HAP-1 (cell line): ENCODE measurements at regions not wholly inside any gene's neighbourhood (a gene's known extent, or its start where the extent isn't known, plus 50 kb on each side); places are given as distances from the start of the nearest gene placed in this dataset.
A peak's percentile ranks its signal among the peaks of the same experiment; 100 is the strongest.

Experiments
- DNase-seq, 2 experiments: peaks; one replicate each; pipeline ENCODE4 v3.0.0-alpha.2; 2016 to 2020; ENCODE audit warnings: low spot score in 2 of 2
- H3K27me3 ChIP-seq: fragments of 250-450 bp; sonication (Bioruptor Pico); 2 replicates; pipeline ENCODE4 v1.5.1; 2020; ENCODE audit warnings: low read depth, mild to moderate bottlenecking, moderate library complexity
- H3K36me3 ChIP-seq: fragments of 250-450 bp; sonication (Bioruptor Pico); replicated peaks from 2 replicates; pipeline ENCODE4 v1.5.1; 2020; ENCODE audit warnings: mild to moderate bottlenecking
- H3K4me1 ChIP-seq: fragments of 250-450 bp; sonication (Bioruptor Pico); 2 replicates; pipeline ENCODE4 v1.5.1; 2020; ENCODE audit warnings: mild to moderate bottlenecking
- H3K4me3 ChIP-seq: fragments of 250-450 bp; sonication (Bioruptor Pico); 2 replicates; pipeline ENCODE4 v1.5.1; 2020; ENCODE audit warnings: mild to moderate bottlenecking, moderate library complexity
- H3K9me3 ChIP-seq: fragments of 250-450 bp; sonication (Bioruptor Pico); 2 replicates; pipeline ENCODE4 v1.5.1; 2020; ENCODE audit warnings: mild to moderate bottlenecking, moderate library complexity
- in situ Hi-C: fragments of 300-500 bp; cut with MboI; formaldehyde crosslinking; loops from 3 replicates; pipeline ENCODE4 v1.14.3; 2020; ENCODE audit warnings: low sequenced_read_pairs, inconsistent platforms, mixed read lengths

GRCh38 chr15:25512957-25513356, 74.1 kb upstream of the UBE3A start:
- Histone ChIP-seq H3K36me3 (no peaks in the 10 kb centered on the region), H3K27me3 (no peaks in the 10 kb centered on the region), H3K9me3 (no peaks in the 10 kb centered on the region), H3K4me3 (no peak overlapping the region), H3K4me1 (peaks cover 29% of the 10 kb centered on the region)
- in situ Hi-C loops = loop anchor here (5.0 to 25.0 kb wide), 2 partner anchors 169 to 749 kb away; no protein-coding TSS in a partner anchor
- no peak for DNase-seq

DNA sequence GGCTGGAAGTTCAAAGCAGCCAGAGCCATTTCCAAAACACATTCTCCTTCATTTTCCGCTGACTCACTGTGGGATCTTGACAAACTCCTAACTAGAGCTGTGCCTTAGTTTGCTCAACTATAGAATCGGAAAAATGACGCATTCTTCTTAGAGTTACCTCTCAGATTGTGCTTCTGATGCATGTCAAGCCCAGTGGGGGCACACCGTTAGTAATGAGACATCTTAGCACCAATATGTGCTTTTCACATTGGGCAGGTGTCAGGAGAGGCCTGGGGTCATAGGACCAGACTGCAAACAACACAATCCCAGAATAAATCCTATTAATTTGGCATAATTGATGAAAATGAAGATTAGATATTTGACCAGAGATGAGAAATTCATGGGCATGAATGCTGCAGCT, 71.3 kb upstream of the UBE3A start:
- peaks cover 29% of the 10 kb centered on the region for H3K4me1 ChIP-seq
- in situ Hi-C loops = loop anchor here (5.0 to 25.0 kb wide), 2 partner anchors 172 to 752 kb away; no protein-coding TSS in a partner anchor
- H3K4me3 ChIP-seq = no peak overlapping the region
- H3K27me3 ChIP-seq = no peaks in the 10 kb centered on the region
- H3K9me3 ChIP-seq = no peaks in the 10 kb centered on the region
- H3K36me3 ChIP-seq = no peaks in the 10 kb centered on the region
- DNase-seq = peak; percentile 40 to 59

DNA sequence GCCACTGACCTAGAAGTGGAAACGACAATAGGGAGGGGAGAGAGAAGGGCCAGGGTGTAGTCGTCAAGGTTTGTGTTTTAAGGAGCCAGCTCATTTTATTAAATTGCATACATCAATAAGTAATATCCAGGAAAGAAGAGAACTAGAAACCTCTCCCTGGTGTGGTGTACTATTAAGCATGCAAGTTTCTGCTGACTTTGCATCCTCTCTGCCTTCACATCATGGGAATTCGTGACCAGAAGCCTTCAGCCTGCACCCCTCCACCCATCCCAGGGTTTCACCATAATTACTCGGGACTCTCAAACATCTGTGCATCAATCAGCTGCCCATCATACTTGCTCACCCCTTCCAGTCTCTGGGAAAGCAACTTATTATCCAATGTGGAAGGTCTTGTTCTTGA, 70.9 kb upstream of the UBE3A start:
- Histone ChIP-seq H3K4me3 (no peak overlapping the region), H3K4me1 (peaks cover 29% of the 10 kb centered on the region), H3K36me3 (no peaks in the 10 kb centered on the region), H3K27me3 (no peaks in the 10 kb centered on the region), H3K9me3 (no peaks in the 10 kb centered on the region)
- no peak for DNase-seq
- in situ Hi-C loops = loop anchor here (5.0 to 25.0 kb wide), 4 partner anchors 173 to 1353 kb away; no protein-coding TSS in a partner anchor

DNA sequence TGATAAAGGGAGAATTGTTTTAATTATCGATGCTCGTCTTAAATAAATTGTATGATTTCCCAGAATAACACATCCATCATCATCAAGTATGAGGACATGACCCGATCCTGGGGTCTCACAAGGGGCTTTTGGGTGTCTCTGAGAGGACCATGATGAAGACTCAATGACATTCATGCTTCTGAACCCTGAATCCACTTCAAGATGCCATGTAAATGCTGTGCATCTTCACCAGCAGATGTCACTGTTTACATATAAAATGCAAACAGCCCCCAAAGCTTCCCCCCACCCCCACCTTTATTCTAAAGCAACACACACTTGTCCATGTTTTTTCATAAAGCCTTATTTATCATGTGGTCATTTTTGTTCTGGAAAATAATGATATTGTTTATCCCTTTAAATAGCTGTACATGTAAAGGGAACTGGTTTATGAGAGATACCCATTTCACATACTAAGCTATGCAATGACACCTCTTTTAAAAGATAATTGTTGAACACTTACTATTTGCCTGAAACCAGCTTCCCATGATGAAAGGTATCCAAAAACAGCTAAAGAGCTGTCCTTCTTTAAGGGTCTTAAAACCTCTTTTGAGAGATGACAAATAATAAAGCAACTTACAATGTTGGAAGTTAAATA, 69.7 kb upstream of the UBE3A start:
- Histone ChIP-seq H3K36me3 (no peaks in the 10 kb centered on the region), H3K27me3 (no peaks in the 10 kb centered on the region), H3K4me1 (peaks cover 29% of the 10 kb centered on the region), H3K4me3 (no peak overlapping the region), H3K9me3 (no peaks in the 10 kb centered on the region)
- DNase-seq = peak; percentile 56 to 82
- in situ Hi-C loops = loop anchor here (5.0 to 25.0 kb wide), 3 partner anchors 426 to 1354 kb away; no protein-coding TSS in a partner anchor

DNA sequence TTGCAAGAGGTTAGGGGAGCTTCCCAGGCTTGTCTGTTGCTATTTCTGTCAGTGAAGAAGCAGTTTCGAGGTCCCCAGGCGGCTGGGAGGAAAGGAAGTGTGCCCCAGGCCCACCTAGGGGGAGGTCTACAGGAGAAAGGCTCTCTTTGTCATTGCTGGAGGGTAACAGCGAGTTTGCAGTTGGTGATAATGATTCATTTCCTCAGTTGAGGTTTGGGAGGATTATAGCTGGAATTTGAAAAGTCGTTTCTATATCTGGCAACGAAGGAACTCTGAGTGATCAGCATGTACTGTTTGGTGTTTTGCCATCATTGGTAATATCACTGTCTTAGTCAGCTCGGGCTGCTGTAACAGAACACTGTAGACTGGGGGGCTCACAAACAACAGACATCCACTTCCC, 65.5 kb upstream of the UBE3A start:
- H3K9me3 ChIP-seq = no peaks in the 10 kb centered on the region
- H3K4me3 ChIP-seq = no peak overlapping the region
- H3K4me1 ChIP-seq = peaks cover 9% of the 10 kb centered on the region
- DNase-seq = no peak
- H3K27me3 ChIP-seq = no peaks in the 10 kb centered on the region
- H3K36me3 ChIP-seq = no peaks in the 10 kb centered on the region
- in situ Hi-C loops = loop anchor here (10.0 to 25.0 kb wide), 2 partner anchors 430 to 758 kb away; no protein-coding TSS in a partner anchor

DNA sequence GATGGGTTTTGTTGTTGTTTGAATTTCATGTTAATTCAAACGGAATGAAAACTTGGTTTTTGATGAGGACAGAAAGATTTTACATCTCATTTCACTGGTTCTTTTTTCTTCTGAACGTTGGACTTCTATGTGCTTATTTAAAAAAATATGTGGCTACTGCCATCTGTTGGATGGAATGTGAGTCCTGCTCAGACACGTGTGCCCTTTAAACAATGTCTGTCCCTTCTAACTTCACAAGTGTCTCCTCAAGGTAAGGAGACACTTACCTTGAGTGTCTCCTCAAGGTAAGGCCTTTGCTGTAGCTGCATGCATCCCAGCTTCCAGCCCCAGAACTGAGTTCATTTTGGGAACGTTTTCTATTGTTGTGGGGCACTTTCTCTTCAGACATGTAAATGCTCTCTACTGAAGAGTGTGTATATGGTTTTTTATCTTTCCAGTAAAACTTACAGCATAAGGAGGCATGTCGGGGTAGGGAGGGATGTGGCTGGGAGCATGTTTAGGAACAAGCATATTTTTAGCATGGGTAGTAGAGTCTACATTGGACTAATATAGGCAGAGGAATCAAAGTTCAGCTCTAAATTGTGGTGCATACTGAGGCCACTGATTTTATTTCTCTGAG, 63.1 kb upstream of the UBE3A start:
- Histone ChIP-seq H3K36me3 (no peaks in the 10 kb centered on the region), H3K9me3 (no peaks in the 10 kb centered on the region), H3K4me1 (no peaks in the 10 kb centered on the region), H3K4me3 (no peak overlapping the region), H3K27me3 (no peaks in the 10 kb centered on the region; the same call in none of the 2 replicates)
- in situ Hi-C loops = loop anchor here (10.0 to 25.0 kb wide), 2 partner anchors 433 to 760 kb away; no protein-coding TSS in a partner anchor
- peak; percentile 64 to 71 for DNase-seq

DNA sequence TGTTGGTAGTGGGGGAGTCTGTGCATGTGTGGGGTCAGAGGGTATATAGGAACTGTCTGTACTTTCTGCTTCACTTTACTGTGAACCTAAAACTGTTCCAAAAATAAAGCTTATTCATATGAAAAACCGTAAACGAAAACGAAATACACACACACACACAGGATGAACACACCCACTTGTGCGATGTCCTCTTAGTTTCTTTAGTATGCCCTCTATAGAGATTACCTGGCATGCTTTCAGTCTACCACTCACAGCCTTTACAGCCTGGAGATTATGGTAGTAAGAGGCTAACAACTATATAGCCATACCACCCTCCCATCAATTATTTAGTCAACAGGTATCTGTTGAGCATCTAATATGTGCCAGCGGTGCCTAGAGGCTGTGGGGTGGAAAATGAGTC, 60.0 kb upstream of the UBE3A start:
- H3K9me3 ChIP-seq = no peaks in the 10 kb centered on the region
- H3K36me3 ChIP-seq = no peaks in the 10 kb centered on the region
- in situ Hi-C loops = no loop called here
- no peaks in the 10 kb centered on the region for H3K4me1 ChIP-seq
- no peaks in the 10 kb centered on the region; the same call in none of the 2 replicates for H3K27me3 ChIP-seq
- DNase-seq = no peak
- H3K4me3 ChIP-seq = no peak overlapping the region

DNA sequence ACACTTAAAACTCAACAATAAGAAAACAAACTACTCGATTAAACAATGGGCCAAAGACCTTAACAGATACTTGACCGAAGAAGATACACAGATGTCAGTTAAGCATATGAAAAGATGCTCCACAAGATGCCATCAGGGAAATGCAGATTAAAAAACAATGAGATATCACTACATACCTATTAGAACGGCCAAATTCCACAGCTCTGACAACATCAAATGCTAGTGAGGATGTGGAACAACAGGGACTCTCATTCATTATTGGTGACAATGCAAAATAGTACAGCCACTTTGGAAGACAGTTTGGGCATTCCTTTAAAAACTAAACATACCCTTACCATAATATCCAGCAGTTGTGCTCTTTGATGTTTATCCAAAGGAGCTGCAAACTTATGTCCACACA, 59.1 kb upstream of the UBE3A start:
- DNase-seq = no peak
- Histone ChIP-seq H3K4me3 (no peak overlapping the region), H3K27me3 (no peaks in the 10 kb centered on the region; the same call in none of the 2 replicates), H3K9me3 (no peaks in the 10 kb centered on the region), H3K4me1 (no peaks in the 10 kb centered on the region), H3K36me3 (no peaks in the 10 kb centered on the region)
- in situ Hi-C loops = no loop called here

- Histone ChIP-seq H3K4me1 (no peaks in the 10 kb centered on the region), H3K27me3 (no peaks in the 10 kb centered on the region; the same call in none of the 2 replicates), H3K9me3 (no peaks in the 10 kb centered on the region), H3K4me3 (no peak overlapping the region), H3K36me3 (no peaks in the 10 kb centered on the region)
- DNase-seq = no peak
- in situ Hi-C loops = no loop called here
These were observed 55.2 kb upstream of the UBE3A start for GRCh38 chr15:25493823-25494526.

DNA sequence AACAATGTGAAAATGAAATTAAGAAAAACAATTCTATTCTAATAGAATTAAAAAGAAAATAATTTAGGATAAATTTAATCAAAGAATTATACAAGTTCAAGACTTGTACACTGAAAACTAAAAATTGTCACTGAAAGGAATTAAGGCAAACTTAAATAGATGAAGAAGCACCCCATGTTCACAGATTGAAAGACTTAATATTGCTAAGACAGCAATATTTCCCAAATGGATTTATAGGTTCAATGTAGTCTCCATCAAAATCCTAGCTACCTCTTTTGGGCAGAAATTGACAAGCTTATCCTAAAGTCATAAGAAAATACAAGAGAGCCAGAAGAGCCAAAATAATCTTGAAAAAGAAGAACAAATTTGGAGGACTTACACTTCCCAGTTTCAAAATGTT, 53.5 kb upstream of the UBE3A start:
- DNase-seq = no peak
- in situ Hi-C loops = no loop called here
- Histone ChIP-seq H3K27me3 (no peaks in the 10 kb centered on the region), H3K4me3 (no peak overlapping the region), H3K36me3 (no peaks in the 10 kb centered on the region), H3K4me1 (no peaks in the 10 kb centered on the region), H3K9me3 (no peaks in the 10 kb centered on the region)
